ENCODE measurements at regions not wholly inside any gene's neighbourhood (a gene's known extent, or its start where the extent isn't known, plus 50 kb on each side); places are given as distances from the start of the nearest gene placed in this dataset.

GRCh38 chr4:159698336-159698735 lies 595.5 kb downstream of the RAPGEF2 start:
- Histone ChIP-seq H3K4me1 (replicated peaks in 1 of 4; ENCODE audit: control insufficient read depth in 3 of 4, insufficient read depth in 4 of 4, low read length in 3 of 4) (no peaks in the 10 kb centered on the region), H3K23ac (ENCODE audit: insufficient read length) (no peak overlapping the region), H2BK20ac (ENCODE audit: low read length) (no peak overlapping the region), H3K79me2 (ENCODE audit: control insufficient read depth in 1 of 2, insufficient read depth in 2 of 2, low read length in 2 of 2) (no peaks in the 10 kb centered on the region), H2BK5ac (ENCODE audit: low read depth, low read length) (no peak overlapping the region), H3K27me3 (replicated peaks in 1 of 4; ENCODE audit: control insufficient read depth in 3 of 4, extremely low read depth in 1 of 4, insufficient read depth in 3 of 4, low read length in 3 of 4) (no peaks in the 10 kb centered on the region), H3K9me3 (ENCODE audit: insufficient read depth in 2 of 2, low read depth in 1 of 2, low read length in 1 of 2) (0 out of 4 replicates have a peak, but pooled peaks cover 0 to 3% of the 10 kb centered on the region in 2 experiments), H3K79me1 (ENCODE audit: low read depth, low read length) (no peaks in the 10 kb centered on the region), H3K4ac (replicated peaks; ENCODE audit: insufficient read length, low read depth, low read length) (no peak overlapping the region), H2BK120ac (replicated peaks; ENCODE audit: low read depth, low read length) (no peak overlapping the region), H3K27ac (ENCODE audit: low read depth, low read length) (no peak overlapping the region), H2AFZ (ENCODE audit: low read length) (no peak overlapping the region), H3K4me2 (ENCODE audit: insufficient read depth in 1 of 2, low read depth in 2 of 2, low read length in 2 of 2) (no peak overlapping the region), H2BK15ac (ENCODE audit: low read length) (no peak overlapping the region), H4K20me1 (replicated peaks in 1 of 2; ENCODE audit: control insufficient read depth in 1 of 2, insufficient read depth in 2 of 2, low read length in 2 of 2) (no peaks in the 10 kb centered on the region), H3K36me3 (ENCODE audit: control insufficient read depth in 2 of 4, insufficient read depth in 4 of 4, low read length in 3 of 4) (no peaks in the 10 kb centered on the region), H3K18ac (ENCODE audit: extremely low read depth, low read length) (no peak overlapping the region), H3K23me2 (ENCODE audit: low read depth, low read length) (no peaks in the 10 kb centered on the region), H4K8ac (ENCODE audit: extremely low read depth, insufficient read depth, low read length) (no peak overlapping the region), H3K9ac (replicated peaks in 1 of 4; ENCODE audit: extremely low read depth in 1 of 4, low read depth in 3 of 4, low read length in 3 of 4) (no peak overlapping the region), H4K91ac (replicated peaks; ENCODE audit: insufficient read length, low read length) (no peak overlapping the region), H2BK12ac (ENCODE audit: low read depth, low read length) (no peak overlapping the region), H2AK5ac (ENCODE audit: low read depth, low read length) (no peak overlapping the region), H3K4me3 (ENCODE audit: extremely low read depth in 1 of 4, insufficient read depth in 2 of 4, low read depth in 3 of 4, low read length in 4 of 4) (no peak overlapping the region), H3K56ac (replicated peaks; ENCODE audit: insufficient read length, low read depth, low read length) (no peak overlapping the region), H4K5ac (ENCODE audit: insufficient read length, low read depth, low read length) (no peak overlapping the region), H3K14ac (ENCODE audit: insufficient read length) (no peak overlapping the region)
- TF ChIP-seq CTCF (IDR thresholded peaks at IDR 0.05; ENCODE audit: control extremely low read depth in 1 of 3, insufficient read depth in 1 of 3, low read depth in 1 of 3, low read length in 3 of 3): no peak
- FAIRE-seq (no peak), DNase-seq (ENCODE audit: low read depth in 1 of 2, low spot score in 2 of 2) (no peak)
- POLR2A ChIA-PET (ENCODE audit: partially characterized antibody): no interaction called here
- CTCF ChIA-PET (ENCODE audit: partially characterized antibody): interaction anchor here (0.6 to 1.3 kb wide), 2 partner anchors 20 to 66 kb away, joined by 3 to 4 read pairs; no protein-coding TSS in a partner anchor
- WGBS, 2 experiments (ENCODE audit: extremely low coverage in 1 of 2, insufficient coverage in 1 of 2, insufficient read length in 1 of 2, insufficient replicate concordance in 2 of 2, low coverage in 1 of 2, low lambda C conversion rate in 2 of 2, missing lambda C conversion rate in 1 of 2): 98% methylated on average over 3 of the region's 3 CpGs; no CpG with 5 or more reads in 1 of the 2 experiments

Measured in H1 (cell line).